PC-9 (cell line): ENCODE measurements at regions not wholly inside any gene's neighbourhood (a gene's known extent, or its start where the extent isn't known, plus 50 kb on each side); places are given as distances from the start of the nearest gene placed in this dataset.

Experiments used
- EZH2 ChIP-seq: fragments of 200-600 bp; sonication (generic); IDR thresholded peaks from 2 replicates; pipeline ENCODE4 v1.8.0; 2017; ENCODE audit warnings: antibody characterized with exemption, low read depth
- TF ChIP-seq, protein P1 (sequence below): fragments of 200-600 bp; sonication (generic); conservative IDR thresholded peaks from 2 replicates; pipeline ENCODE4 v1.6.1; 2017; ENCODE audit warnings: mixed run types, antibody characterized with exemption, mild to moderate bottlenecking, moderate library complexity

DNA sequence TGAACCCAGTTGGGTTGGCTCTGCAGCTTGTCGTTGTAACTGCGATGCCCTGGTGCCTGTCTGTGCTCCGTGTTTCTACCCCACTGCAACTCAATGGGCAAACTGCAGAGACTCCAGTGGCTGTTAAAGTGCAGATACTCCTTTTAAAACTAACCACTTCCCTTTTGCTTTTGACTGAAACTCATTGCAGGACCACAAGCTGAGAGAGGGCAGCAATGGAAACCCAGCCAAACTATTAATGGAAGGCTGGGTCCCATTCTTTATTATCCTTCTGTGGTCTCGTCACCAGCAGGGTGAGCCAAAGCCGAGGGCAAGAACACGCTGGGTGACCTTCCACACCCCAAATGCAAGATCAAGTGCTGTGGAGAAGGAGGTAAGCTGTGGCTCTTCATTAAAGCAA, 910.4 kb downstream of the VRK1 start:
- TF ChIP-seq, protein P1, sequence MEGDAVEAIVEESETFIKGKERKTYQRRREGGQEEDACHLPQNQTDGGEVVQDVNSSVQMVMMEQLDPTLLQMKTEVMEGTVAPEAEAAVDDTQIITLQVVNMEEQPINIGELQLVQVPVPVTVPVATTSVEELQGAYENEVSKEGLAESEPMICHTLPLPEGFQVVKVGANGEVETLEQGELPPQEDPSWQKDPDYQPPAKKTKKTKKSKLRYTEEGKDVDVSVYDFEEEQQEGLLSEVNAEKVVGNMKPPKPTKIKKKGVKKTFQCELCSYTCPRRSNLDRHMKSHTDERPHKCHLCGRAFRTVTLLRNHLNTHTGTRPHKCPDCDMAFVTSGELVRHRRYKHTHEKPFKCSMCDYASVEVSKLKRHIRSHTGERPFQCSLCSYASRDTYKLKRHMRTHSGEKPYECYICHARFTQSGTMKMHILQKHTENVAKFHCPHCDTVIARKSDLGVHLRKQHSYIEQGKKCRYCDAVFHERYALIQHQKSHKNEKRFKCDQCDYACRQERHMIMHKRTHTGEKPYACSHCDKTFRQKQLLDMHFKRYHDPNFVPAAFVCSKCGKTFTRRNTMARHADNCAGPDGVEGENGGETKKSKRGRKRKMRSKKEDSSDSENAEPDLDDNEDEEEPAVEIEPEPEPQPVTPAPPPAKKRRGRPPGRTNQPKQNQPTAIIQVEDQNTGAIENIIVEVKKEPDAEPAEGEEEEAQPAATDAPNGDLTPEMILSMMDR, result no peak
- no peak for TF ChIP-seq EZH2
